Inflammatory macrophage (primary cell): ENCODE measurements at regions not wholly inside any gene's neighbourhood (a gene's known extent, or its start where the extent isn't known, plus 50 kb on each side); places are given as distances from the start of the nearest gene placed in this dataset.

Source experiments
- DNase-seq, 2 donors: peaks; one replicate each; pipeline ENCODE4 v3.0.0-alpha.2; 2020 to 2022

DNA sequence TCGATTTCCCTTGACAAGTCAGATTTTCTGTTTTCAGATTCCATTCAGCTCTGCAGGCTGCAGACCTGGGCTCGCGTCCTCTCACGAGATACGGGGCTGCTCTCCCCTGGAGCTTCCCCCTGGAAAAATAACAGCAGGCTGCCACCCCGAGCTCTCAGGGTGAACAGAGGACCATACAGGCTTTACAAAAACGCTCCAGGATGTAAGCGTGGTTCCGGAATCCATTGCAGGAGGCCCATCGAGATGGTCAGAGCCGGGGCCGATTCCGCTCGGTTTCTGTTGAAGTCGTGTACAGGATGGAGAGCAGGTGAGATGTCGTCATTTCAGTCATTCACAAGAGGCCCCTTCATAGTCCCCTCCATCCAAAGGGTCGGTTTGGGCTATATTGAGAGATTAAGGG, 297.7 kb upstream of the IRX4 start:
- no peak for DNase-seq

DNA sequence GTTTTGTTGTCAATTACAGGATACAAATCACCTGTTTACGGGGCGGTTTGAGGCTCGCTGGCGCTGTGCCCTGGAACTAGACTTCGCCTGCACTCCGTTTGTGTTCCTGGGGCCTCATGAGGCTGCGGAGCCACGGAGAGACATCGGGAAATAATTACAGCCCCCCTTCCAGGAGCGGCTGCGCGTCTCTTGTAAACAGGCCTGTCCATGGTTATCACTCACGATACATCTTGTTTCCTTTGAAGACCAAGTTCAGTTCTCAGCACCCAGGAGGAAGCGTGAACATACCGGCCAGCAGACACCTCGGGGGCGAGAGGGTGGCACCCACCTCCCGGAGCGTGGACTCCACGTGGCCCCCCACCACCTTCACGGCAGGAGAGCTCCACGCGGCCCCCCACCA, 297.1 kb upstream of the IRX4 start:
- no peak for DNase-seq

DNA sequence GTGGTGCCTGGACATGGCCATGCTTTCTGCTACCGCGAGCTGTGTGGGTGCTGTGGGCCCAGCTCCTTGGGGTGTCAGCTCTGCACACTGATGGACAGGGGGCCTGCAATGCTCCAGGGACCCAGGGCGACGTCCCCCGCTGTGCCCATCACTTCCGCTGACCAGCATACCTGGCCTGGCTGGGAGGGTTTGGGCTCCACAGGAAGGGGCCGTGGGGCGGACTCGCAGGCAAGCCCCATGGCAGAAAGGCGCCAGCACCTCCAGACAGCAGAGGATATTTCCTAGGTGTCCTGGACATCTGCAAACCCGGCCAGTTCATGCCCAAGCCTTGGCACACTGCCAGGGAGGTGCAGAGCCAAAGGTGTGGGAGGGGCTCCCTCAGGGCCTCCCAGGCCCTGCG, 295.8 kb upstream of the IRX4 start:
- no peak for DNase-seq

DNA sequence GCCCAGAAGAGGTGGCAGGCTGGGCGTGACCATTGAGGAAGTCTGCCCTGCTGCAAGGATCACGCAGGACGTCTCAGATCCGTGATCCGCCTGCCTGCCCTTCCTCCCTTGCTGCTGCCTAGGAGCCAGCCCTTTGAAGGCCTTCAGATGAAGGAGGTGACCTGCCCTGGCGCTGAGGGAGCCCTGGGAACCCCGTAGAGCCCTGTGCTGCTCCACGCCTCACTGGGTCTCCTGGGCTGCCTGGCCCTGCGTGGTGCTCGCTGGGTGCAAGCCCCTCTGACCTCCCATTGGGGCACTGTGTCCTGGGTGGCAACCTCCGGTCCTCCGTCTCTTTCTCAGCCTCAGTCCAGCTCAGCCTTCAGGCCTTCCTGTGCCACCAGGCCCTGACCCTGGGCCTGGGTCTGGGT, 295.3 kb upstream of the IRX4 start:
- DNase-seq: no peak

DNA sequence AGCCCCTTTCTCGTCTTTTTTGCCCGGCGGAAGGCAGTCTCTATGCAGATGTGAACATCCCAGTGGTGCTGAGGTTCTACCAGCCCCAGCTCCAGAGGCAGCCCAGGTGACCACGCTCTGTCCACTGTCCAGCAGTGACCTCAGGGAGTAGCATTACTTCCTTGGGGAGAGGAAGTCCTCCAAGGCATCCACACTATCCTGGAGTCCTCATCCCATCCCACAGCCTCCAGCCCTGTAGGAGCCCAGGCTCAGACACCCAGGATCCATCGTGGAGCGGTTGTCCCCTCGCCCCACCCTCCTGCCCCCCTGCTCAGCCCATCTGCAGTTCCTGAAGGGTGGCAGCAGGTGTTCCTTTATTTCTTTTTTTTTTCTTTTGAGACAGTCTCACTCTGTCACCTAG, 294.5 kb upstream of the IRX4 start:
- DNase-seq: no peak

DNA sequence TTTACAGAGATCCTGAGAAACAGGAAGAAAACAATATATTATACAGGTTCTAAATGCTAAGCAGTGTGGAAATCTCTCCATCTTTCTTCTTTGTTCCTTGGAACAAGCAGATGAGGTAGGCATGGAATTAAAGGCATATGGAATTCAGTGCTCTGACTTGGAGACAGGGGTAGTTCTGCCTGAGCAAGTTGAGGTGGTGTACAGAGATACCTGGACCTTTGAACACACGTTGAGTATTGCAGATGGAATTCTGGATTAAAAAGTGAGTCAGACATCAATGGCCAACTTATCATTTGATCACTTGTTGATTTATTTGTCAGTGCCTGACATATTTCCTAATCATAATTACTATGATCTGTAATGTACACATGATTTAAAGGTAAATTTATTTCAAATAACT, 293.9 kb upstream of the IRX4 start:
- DNase-seq: no peak

DNA sequence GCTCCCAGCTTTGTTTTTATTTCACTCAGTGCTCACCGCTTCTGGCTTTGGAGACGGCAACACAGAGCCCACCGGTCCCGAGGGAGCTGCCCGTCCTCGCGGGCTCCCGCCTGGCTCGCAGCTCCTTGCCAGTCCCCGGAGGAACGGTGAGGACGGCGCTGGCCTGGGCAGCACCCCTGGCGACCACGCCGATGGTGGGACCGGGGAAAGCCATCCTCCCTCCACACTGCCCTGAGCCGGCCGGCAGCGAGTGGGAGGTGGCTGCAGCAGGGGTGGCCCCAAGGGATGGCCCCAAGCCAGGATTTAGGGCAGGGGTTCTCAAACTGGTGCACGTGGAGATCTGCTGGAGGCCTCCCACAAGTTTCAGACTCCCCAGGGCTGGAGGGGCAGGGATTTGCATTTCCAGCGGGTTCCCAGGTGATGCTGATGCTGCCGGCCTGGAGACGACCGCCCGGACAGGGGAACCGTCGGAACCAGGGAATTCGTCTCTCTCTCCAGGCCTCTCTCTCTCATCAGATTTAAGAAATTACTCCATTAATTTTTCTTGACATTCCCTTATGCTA, 293.2 kb upstream of the IRX4 start:
- no peak for DNase-seq

DNA sequence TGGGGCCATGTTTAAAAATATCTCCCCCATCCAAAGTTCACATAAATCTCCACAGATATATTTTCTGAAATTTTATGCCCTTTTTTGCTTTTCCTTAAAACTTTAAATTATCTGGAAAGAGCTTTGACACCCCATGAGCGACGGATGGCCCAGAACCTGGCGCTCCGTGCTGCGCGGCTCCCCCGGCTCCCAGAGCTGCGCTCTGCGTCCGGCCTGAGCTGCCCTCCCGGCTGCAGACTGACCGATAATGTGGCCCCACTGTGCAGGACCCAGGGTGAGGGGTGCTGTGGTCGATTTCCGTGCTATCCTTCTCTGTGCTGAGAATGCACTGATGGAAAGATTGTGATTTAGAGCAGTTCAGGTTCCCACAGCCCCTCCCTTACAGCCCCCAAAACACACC, 292.3 kb upstream of the IRX4 start:
- no peak for DNase-seq

DNA sequence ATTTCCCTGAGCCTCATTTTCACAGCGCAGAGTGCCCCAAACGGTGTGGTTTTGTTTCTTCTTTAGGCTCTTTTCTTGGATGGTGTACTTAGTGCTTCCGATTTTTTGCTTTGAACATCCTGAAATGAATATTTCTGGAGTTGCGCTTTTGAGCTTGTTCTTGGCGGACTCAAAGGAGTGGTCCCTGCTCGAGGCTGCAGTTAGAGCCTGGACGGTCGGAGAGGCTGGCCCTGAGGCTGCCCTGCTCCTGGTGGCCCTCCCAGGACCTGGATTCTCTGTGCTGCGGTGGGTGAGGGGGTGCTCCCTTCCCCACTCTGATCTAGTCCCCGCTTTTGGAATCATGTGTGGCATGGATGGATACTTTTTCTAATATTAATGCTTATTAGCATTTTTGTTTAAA, 291.8 kb upstream of the IRX4 start:
- DNase-seq: no peak

DNA sequence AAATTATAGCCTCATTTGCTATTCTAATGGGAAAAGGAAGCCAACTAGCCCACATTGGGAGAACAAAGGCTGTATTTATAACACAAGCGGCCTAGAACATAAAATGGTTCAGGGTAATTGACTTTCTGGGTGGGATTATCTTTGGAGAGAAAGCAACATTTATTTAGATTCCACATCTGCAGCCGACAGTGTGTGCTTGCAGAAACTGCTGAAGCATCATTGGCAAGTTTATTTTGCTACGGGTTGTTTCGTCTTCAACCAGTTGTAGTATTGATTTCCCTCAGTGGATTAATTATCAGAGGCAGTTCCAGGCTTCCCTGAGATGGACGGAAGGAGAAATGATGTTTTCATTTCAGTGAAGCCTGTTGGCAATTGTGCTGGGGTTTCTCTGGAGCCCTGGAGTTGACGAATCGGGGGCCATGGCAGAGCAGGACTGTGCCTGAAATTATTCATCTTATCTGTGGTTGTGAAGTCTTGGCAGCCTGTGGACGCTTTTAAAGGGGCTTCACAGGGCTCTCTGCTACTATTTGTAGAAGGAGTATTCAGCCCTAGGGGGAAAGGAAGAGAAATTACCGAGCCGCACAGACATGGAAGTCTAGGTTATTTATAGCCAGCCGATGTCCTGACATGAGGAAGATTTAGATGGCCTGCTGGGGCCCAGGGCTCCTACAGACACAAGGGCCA, 290.6 kb upstream of the IRX4 start:
- no peak for DNase-seq

DNA sequence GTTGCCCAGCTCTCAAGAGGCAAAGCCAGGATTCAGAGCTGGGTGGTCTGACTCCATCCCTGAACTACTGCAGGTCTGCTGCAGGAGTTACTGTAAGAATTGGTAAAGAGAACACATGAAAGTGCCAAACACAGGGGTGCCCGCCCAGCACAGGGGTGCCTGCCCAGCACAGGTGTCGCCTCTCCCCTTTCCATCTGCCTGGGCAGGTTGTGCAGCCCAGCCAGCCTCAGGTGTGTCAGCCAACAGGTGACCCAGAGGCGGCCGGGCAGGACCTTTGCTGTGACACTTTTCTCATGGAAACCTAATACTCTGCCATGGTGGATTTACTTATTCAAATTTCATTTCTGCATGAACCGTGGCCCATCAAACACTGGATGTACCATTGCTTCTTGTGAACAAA, 289.7 kb upstream of the IRX4 start:
- no peak for DNase-seq

DNA sequence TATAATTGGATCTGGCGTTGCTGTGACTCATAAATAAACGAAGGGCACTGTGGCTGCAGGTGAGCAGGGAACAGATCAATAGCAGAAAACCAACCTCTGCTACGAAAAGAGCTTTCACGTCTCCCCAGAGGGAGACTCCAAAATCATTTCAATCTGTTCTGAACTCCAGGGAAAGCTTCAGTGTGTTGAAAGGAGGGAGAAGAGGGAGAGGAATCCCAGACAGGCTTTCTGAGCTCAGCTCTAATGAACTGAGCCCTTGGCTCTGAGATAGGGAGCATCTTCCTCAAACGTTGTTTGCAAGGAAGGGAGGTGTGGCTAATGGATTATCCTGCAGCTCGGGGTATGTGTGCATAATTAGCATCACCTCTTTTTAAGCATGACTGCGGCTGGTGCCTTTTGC, 288.0 kb upstream of the IRX4 start:
- no peak for DNase-seq

DNA sequence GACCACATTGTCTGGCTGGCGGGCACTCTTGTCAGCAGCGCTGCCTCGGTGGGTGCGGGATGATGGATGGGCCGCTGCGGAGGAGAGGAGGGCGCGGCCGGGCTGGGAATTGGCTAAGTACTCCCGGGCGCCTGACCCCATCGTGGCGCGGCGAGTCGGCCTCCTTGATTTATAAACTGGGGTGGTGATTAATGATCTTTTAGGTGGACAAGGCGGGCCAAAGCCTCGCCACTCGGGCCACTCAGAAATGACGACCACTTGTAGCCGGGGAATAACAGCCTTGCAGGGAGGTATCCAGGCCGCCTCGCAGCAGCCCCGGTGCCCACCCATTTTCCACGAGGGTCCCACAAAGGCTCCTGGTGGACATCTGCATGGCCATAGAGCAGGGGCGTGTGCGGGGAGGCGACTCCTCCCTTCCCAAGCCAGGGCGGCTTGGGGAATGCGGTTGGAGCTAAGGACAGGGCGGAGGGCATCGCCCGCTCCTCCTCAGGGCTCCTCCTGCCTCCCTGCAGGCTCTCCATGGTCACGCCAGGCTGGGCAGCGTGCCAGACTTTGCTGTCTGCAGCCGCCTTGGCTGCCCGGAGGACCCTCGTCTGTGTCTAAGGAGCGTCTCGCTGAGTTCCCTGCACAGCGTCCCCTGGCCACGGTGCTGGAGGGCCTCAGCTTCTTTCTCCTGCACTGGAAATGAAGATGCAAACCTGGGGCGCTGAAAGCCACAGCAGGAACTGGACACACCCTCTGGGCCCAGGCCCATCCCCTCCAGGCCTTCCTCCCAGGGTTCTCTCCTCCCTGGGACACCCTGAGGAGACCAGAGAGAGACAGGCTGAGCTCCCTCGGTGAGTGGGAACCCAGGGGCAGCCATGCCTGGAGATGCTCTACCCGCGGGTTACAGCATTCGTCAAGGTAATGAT, 287.4 kb upstream of the IRX4 start:
- DNase-seq: no peak

DNA sequence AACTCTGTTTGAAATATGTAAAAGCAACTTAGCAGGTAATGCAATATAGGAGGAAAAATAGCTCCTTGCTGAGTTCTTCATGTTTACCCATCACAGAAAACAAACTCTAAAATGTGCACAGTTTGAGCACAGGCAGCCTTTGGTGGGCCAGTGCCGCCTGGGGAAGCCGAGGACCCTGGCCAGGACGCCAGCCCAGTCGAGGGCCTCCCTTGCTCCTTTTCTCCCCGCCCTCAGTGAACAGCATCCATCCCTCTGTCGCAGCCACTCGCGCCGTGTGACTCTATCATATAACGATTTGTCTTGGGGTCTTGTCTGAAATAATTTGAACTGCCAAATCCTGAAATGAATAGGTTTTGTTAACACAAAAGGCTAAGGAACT, 286.7 kb upstream of the IRX4 start:
- no peak for DNase-seq

DNA sequence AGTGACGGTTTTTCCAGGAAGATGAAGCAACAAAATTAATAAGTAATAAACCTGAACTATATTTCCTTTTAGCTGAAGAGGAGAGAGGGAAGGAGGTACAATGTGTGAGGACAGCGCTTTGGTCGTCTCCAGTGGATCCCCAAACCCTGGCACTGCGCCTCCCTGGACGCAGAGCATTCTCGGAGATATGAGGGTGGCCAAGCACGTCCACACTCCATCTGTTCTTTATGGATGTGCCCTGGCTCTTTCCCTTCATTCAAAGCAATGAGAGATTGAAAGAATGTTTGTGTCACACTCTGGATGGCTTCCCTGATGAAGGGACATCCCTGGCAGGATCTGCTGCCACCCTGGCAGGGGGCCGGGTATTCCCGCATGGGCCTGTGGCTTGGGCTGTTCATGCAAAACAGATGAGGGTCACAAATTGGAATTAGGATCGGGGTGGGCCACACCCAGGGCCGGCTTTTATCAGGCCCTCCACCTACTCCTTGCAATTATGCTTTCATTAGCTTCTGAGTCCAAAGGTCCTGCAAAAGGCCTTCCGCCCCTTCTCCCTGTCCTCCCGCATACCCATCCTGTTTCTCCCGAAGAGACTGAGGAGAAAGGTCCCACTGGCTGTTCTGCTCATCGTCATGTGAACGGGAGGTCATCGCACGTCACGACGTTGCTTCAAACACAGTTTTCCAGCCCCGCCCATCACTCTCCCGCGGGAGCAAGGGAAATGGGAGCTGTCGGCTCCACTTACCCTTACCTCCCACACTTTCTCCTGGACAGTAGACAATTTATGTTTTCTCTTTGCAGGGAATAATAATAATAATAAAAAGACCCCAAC, 286.1 kb upstream of the IRX4 start:
- DNase-seq: no peak

DNA sequence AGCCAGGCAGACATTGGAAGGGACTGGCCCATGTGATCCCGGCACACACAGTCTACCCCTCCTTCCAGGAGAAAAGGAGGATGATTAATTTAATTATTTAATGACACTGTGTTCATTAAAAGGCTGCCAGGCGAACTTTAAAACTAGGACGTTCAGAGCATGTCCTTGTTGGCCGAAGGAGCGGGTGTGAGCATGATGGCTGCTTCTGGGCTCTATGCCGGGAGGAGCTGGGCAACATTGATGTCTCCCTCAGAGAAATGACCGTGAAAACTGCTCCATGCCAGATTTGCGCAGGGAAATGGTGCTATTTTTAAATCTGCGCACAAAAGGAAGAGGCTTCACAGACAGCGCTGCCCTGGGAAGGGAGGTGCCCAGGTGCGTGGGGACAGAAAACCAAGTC, 284.9 kb upstream of the IRX4 start:
- no peak for DNase-seq

DNA sequence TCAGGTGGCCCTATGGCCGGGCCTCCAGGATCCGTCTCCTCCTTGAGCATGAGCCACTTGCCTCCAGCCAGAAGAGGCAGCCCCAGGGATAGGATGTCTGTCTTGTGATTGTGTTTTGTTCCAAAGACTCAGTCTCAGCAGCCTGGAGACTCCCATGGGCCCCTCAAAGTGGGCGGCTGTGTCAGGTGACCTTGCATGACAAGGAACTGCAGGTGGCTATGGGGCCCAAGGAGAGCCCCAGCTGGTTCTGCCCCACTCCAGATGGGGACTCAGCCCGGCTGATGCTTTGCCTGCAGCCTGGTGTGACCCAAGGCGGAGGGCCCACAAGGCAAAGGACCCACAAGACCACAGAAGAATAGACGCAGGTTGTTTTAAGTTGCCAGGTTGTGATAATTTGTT, 284.3 kb upstream of the IRX4 start:
- DNase-seq: no peak

DNA sequence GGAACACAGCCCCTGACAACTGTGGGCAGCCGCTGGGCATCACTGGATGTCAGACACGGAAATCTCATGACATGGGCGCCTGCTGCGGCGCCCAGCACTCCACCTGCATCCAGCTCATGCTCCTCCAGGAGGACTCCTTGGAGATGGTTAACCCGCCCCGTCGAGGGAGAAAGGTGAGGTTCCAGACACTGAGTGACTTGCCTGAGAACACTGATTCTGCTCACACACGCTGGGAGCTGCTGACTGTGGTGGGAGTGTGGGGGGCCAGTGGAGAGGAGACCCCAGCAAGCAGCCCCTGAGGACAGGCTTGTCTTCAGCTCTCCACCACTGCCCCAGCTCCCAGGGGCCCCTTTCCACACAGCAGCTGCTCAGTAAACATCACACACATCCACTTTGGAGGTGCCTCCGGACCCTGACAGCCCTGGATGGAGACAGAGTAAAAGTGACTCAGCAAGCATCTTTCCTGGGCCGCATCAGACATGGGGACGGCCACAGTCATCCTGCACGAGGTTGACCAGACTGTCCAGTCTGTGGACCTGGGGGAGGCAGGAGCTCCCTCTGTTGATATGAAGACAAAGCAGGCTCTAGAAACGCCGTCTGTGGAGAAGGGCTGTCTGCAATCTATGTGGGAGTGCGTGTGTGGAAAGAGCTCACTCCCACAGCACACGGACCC, 283.7 kb upstream of the IRX4 start:
- no peak for DNase-seq

DNA sequence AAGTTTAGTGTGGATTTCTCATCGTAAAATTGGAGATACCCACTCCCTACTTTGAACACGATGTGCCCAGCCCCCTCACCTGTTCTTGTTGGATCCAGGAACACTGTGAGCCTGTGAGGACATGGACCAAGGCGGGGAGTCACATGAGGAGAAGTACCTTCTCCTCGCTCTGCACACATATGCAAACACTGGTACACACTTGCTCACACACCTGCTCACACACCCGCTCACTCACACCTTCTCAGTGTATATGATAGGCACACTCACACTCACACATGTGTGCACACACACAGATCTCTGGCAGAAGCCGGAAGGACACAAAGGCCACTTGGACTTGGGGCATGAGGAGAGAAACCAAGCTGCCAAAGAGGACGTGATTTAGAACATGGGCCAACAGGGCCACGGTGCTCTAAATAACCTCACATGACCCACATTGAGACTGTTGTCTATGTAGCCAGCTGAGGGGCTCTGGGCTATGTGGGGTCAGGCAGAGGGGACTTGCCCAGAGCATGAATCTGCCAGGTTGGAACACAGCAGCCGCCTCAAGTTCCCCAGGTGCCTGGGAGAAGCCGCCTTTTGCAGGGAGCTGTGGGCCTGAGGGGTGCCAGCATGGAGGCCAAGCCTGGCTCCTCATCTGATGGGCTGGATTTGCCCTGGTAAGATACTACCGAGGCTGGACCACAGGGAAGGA, 283.0 kb upstream of the IRX4 start:
- DNase-seq: no peak

DNA sequence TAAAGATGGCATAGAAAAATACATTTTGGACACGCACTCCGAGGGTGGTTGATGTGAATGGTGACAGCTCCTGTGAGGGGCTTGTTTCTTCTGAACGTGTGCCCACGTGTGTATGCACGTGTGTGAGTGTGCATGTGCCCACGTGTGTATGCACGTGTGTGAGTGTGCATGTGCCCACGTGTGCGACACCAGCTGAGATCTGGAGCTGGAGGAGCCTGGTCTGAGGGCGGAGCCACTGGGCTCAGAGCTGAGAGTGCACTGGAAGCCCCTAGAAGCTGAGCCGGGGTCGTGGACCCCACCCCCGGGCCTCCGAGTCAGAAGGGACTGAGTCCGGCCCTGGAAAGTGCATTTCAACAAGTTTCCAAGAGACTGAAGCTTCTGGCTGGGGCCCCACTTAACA, 282.5 kb upstream of the IRX4 start:
- DNase-seq: no peak

DNA sequence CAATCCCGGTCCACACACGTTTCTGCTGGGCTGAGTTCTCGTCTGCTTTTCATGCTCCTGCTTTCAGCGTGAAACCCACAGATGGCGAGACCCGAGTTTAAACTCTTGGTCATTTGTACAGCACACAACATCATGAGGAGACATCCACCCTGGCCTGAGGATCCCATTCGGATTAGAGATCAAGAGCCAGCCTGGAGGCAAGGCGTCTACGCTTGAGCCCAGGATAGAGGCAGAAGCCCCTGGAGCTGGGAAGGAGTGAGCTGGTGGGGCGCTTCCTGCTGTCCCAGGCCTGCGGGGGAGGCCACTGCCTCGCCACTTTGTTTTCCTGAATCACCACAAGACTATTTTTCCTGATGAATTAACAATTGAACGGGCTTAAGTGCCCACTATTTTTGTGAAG, 281.9 kb upstream of the IRX4 start:
- no peak for DNase-seq

DNA sequence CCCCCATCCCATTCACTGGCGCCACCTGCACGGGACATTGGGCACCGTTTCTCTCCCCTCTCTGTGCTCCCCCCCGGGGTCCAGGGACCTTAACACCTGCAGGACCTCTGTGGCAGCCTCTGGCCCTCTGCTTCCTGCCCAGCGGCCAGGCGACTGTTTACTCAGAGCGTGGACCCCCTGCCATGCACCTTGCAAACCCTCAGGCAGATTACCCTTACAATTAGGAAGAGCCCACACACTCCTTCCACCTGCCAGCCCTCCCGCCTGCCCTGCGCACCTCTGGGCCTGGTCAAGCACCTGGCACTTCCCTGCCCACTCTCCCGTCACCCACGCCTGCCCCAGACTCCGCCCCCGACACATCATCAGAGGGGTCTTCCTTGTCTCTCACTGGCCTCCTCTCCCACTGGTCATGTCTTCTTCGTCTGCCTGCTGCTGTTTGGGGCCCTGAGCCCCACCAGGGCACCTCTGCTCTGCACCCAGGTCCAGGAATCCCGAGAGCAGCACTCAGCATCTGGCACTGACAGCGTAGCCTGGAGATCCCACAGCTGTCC, 281.3 kb upstream of the IRX4 start:
- no peak for DNase-seq
